Upper lobe of right lung (tissue), 1 donor: ENCODE measurements at regions not wholly inside any gene's neighbourhood (a gene's known extent, or its start where the extent isn't known, plus 50 kb on each side); places are given as distances from the start of the nearest gene placed in this dataset.

Experiments used
- ATAC-seq: fragments of 200-7000 bp; cut with Tn5 transposase; one replicate; pipeline ENCODE4 v1.9.1; 2020; ENCODE audit warnings: mild to moderate bottlenecking, moderate library complexity
- DNase-seq: peaks from one replicate; pipeline ENCODE4 v3.0.0-alpha.2; 2020
- H3K27ac ChIP-seq: fragments of 200-600 bp; one replicate; pipeline ENCODE4 v1.8.0; 2022
- H3K27me3 ChIP-seq: fragments of 200-600 bp; one replicate; pipeline ENCODE4 v1.8.0; 2022; ENCODE audit warnings: mild to moderate bottlenecking
- H3K36me3 ChIP-seq: fragments of 200-600 bp; one replicate; pipeline ENCODE4 v1.8.0; 2022
- H3K4me1 ChIP-seq: fragments of 200-600 bp; one replicate; pipeline ENCODE4 v1.8.0; 2022
- H3K4me3 ChIP-seq: fragments of 200-600 bp; one replicate; pipeline ENCODE4 v1.8.0; 2022; ENCODE audit warnings: mild to moderate bottlenecking
- H3K9me3 ChIP-seq: fragments of 200-600 bp; one replicate; pipeline ENCODE4 v1.8.0; 2022
- intact Hi-C: fragments of 100-400 bp; cut with DNase I; formaldehyde crosslinking; loops from one replicate; pipeline ENCODE4 v1.11.0; 2022
- TF ChIP-seq, protein P1 (sequence below): fragments of 200-600 bp; IDR thresholded peaks from one replicate; pipeline ENCODE4 v1.8.0; 2022; ENCODE audit warnings: antibody characterized with exemption
- donor health status: DM: no; HTN: yes; CAD: no; lungs with severe emphysema.

DNA sequence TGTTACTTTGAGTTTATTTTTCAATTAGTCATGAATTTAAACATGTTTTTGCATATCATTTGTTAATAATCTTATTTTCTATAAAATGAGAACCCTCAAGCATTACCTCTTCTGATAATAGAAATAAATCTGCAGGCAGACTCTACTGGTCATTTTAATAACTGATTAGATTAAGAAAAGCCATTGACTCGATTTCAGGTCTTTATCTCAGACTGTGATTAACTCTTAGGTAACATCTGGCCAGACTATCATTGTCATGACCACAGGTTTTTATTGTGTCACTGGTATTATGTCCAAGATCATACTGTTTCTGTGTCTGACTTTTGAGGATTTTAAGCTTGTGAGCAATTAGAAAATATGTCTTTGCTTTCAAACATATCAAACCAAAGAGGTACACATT, 83.6 kb upstream of the SLC13A1 start:
- no peak for ATAC-seq
- no peak overlapping the region for H3K4me3 ChIP-seq
- no peak for DNase-seq
- no peaks in the 10 kb centered on the region for H3K9me3 ChIP-seq
- H3K4me1 ChIP-seq = no peaks in the 10 kb centered on the region
- intact Hi-C loops = no loop called here
- TF ChIP-seq, protein P1, sequence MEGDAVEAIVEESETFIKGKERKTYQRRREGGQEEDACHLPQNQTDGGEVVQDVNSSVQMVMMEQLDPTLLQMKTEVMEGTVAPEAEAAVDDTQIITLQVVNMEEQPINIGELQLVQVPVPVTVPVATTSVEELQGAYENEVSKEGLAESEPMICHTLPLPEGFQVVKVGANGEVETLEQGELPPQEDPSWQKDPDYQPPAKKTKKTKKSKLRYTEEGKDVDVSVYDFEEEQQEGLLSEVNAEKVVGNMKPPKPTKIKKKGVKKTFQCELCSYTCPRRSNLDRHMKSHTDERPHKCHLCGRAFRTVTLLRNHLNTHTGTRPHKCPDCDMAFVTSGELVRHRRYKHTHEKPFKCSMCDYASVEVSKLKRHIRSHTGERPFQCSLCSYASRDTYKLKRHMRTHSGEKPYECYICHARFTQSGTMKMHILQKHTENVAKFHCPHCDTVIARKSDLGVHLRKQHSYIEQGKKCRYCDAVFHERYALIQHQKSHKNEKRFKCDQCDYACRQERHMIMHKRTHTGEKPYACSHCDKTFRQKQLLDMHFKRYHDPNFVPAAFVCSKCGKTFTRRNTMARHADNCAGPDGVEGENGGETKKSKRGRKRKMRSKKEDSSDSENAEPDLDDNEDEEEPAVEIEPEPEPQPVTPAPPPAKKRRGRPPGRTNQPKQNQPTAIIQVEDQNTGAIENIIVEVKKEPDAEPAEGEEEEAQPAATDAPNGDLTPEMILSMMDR = no peak
- no peaks in the 10 kb centered on the region for H3K36me3 ChIP-seq
- H3K27me3 ChIP-seq = no peaks in the 10 kb centered on the region
- no peak overlapping the region for H3K27ac ChIP-seq

DNA sequence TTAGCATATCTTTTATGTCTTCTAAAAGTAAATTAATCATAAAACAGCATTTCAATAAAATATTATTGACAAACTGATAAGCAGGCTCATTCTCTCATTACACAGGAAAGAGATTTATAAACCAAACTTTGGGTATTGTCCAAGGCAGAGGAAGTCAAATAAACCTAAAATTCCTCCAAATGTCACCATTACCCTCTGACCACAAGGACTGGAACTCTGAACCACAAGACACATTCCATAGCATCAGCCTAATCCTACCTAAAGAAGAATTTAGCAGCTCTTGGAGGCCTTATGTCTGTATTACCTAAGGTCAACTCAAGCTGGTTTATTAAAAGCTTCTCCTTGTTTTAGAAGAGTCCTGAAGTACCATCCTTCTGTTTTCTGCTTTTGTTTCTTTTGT, 82.4 kb upstream of the SLC13A1 start:
- DNase-seq (no peak), ATAC-seq (no peak)
- H3K4me3 ChIP-seq = no peak overlapping the region
- TF ChIP-seq, protein P1 = no peak
- H3K27ac ChIP-seq = no peak overlapping the region
- no peaks in the 10 kb centered on the region for H3K4me1 ChIP-seq
- intact Hi-C loops = no loop called here
- no peaks in the 10 kb centered on the region for H3K9me3 ChIP-seq
- H3K27me3 ChIP-seq = no peaks in the 10 kb centered on the region
- H3K36me3 ChIP-seq = no peaks in the 10 kb centered on the region

DNA sequence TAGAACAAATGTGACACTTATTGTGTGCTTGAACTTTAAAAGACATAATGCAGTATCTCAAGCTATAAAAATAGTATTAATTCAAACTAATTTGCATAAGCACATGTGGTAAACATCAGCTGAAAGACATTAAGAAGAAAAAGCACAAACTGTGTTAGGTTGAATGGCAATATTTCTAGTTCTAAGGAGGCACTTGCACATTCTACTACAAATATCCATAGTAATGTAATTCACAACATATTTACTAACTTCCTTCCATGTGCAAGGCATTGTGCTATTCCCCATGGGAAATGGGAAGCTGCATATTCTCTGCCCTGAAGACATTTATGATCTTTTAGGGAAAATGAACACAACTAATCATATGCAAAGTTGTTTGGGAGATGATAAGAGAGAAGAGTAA, 80.2 kb upstream of the SLC13A1 start:
- Histone ChIP-seq H3K4me3 (no peak overlapping the region), H3K4me1 (no peaks in the 10 kb centered on the region), H3K36me3 (no peaks in the 10 kb centered on the region), H3K27me3 (no peaks in the 10 kb centered on the region), H3K27ac (no peak overlapping the region), H3K9me3 (no peaks in the 10 kb centered on the region)
- ATAC-seq (no peak), DNase-seq (no peak)
- intact Hi-C loops = no loop called here
- TF ChIP-seq, protein P1 = no peak

DNA sequence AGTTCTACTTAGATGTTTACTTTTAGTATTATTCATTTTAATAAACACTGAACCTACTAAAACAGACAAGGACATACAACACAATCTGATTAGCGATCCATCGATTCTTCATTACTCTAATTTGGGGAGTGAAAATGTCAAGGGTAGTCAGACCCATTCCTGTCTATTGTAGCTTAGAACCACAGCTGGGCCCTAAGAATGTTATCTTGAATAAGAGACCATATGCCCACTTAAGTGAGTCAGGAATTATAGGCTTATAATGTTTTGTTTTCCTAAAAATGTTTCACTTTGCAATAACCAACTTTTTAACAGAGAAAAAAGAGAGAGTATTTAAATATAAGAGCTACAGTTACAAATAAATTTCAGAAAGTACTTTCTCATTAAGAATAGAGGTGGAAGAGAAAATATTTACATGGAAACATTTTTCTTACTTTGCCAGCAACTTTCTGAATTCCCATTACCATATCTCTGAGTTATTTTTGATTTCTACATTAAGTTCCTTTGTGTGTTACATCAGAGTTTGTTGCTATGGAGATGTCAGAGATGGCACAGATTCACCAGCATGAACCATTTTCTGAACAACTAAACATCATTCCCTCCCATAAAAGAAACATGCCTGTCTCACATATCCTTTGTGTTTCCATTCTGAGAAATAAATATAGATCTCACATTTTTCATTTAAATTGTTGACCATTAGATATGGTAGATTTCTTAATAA, 75.4 kb upstream of the SLC13A1 start:
- intact Hi-C loops = no loop called here
- TF ChIP-seq, protein P1 = no peak
- no peak for DNase-seq

DNA sequence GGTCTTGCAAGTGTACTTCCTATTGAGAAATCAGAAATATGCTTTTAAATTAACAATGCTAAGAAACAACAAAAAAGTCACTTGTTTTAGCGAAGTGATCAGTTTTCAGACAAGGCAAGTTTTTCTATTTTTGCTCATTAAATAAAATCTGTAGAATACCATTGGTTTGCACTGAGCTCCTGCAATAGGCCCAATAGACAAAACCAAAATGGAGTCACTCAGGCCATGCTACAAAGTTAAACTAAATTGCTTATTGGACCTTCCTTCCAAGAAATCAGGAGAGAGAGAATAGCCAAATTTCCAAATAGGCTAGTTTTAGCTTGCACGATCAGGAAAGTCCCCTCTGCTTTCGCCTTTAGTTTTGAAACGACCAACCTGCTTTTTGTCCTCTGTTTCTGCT, 73.4 kb upstream of the SLC13A1 start:
- Histone ChIP-seq H3K4me3 (no peak overlapping the region), H3K4me1 (no peaks in the 10 kb centered on the region), H3K36me3 (no peaks in the 10 kb centered on the region), H3K27ac (no peak overlapping the region), H3K9me3 (no peaks in the 10 kb centered on the region), H3K27me3 (no peaks in the 10 kb centered on the region)
- intact Hi-C loops = no loop called here
- TF ChIP-seq, protein P1 = no peak
- ATAC-seq (no peak), DNase-seq (no peak)

More for the DNA sequence above, 75.4 kb upstream of the SLC13A1 start:
- Histone ChIP-seq H3K36me3 (no peaks in the 10 kb centered on the region), H3K27me3 (no peaks in the 10 kb centered on the region), H3K27ac (no peak overlapping the region), H3K9me3 (no peaks in the 10 kb centered on the region), H3K4me3 (no peak overlapping the region), H3K4me1 (no peaks in the 10 kb centered on the region)
- no peak for ATAC-seq

DNA sequence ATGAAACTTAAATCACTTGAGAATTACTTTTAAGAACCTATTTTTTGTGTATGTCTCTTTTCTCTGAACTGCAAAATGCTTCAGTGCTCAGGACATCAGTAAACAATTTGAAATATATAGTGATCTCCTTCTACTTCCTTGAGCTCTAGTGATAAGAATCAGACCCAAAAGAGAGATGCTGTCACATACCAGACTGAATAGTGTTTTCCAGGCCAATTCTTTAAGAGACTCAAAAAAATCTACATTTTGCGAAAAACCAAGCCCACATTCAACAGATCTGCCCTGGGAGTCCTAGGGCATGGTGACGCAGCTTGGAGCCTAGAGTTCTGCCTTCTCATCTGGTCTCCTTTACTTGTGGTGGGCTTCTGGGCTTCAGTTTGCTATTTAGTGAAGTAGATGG, 72.1 kb upstream of the SLC13A1 start:
- intact Hi-C loops = no loop called here
- DNase-seq (no peak), ATAC-seq (no peak)
- Histone ChIP-seq H3K4me3 (no peak overlapping the region), H3K9me3 (no peaks in the 10 kb centered on the region), H3K27ac (no peak overlapping the region), H3K36me3 (no peaks in the 10 kb centered on the region), H3K27me3 (no peaks in the 10 kb centered on the region), H3K4me1 (no peaks in the 10 kb centered on the region)
- TF ChIP-seq, protein P1 = no peak
